Gastroesophageal sphincter (tissue), 3 donors: ENCODE measurements at regions not wholly inside any gene's neighbourhood (a gene's known extent, or its start where the extent isn't known, plus 50 kb on each side); places are given as distances from the start of the nearest gene placed in this dataset.

Experiments
- CTCF ChIP-seq, 4 experiments: fragments of 200-600 bp in 2 of 4; fragments of 450-650 bp in 2 of 4; sonication (generic) in 1 of 4; IDR thresholded peaks; one replicate each; pipeline ENCODE4 v1.5.1; 2017 to 2019; ENCODE audit warnings: antibody characterized with exemption in 4 of 4, mild to moderate bottlenecking in 2 of 4, moderate library complexity in 2 of 4
- POLR2A ChIP-seq, 2 donors: fragments of 450-650 bp; IDR thresholded peaks; one replicate each; pipeline ENCODE4 v1.6.1; 2017; ENCODE audit warnings: antibody characterized with exemption in 2 of 2, mild to moderate bottlenecking in 2 of 2, moderate library complexity in 1 of 2

GRCh38 chr11:92839450-92839849, 130.0 kb upstream of the MTNR1B start:
- no peak for TF ChIP-seq POLR2A (IDR thresholded peaks at IDR 0.05)
- no peak for TF ChIP-seq CTCF (IDR thresholded peaks at IDR 0.05)
